DOHH2 (cell line): ENCODE measurements at regions not wholly inside any gene's neighbourhood (a gene's known extent, or its start where the extent isn't known, plus 50 kb on each side); places are given as distances from the start of the nearest gene placed in this dataset.

Source experiments
- CTCF ChIP-seq: fragments of 200-600 bp; sonication (generic); IDR thresholded peaks from one replicate; pipeline ENCODE4 v1.5.1; 2014; ENCODE audit warnings: antibody characterized with exemption, mild to moderate bottlenecking, low read depth, low read length; ENCODE audit not compliant: poor library complexity, severe bottlenecking
- EZH2phosphoT487 ChIP-seq: fragments of 200-600 bp; sonication (generic); IDR thresholded peaks from 2 replicates; pipeline ENCODE4 v1.6.1; 2017; ENCODE audit warnings: borderline replicate concordance, mild to moderate bottlenecking, antibody characterized with exemption, low read length, moderate library complexity, mixed read lengths

- no peak for TF ChIP-seq EZH2phosphoT487
- TF ChIP-seq CTCF = no peak
Measured at GRCh38 chr1:102751111-102751510, 357.2 kb downstream of the COL11A1 start.
